ENCODE measurements at regions not wholly inside any gene's neighbourhood (a gene's known extent, or its start where the extent isn't known, plus 50 kb on each side); places are given as distances from the start of the nearest gene placed in this dataset.

- no peaks in the 10 kb centered on the region for H4K20me1 ChIP-seq (ENCODE audit: insufficient read depth)
- H2AFZ ChIP-seq (ENCODE audit: low read depth, low read length, poor library complexity, severe bottlenecking), result no peak overlapping the region
- BruUV-seq (replicated peaks), result no TSS peak
- H3K4me1 ChIP-seq (ENCODE audit: control insufficient read depth in 1 of 2, insufficient read depth in 2 of 2, low read length in 2 of 2), result no peaks in the 10 kb centered on the region
- intact Hi-C loops (cut with micrococcal nuclease), result no loop called here
- TF ChIP-seq SRF (IDR thresholded peaks at IDR 0.05; ENCODE audit: low read depth) (no peak), ATF3 (IDR thresholded peaks at IDR 0.05) (no peak), POLR2A (IDR thresholded peaks at IDR 0.05; ENCODE audit: borderline replicate concordance, extremely low read depth, insufficient read depth, insufficient read length) (no peak), ELF1 (IDR thresholded peaks at IDR 0.05; ENCODE audit: borderline replicate concordance, low read depth) (no peak), CEBPB (IDR thresholded peaks at IDR 0.05; ENCODE audit: low read depth) (no peak), YY1 (IDR thresholded peaks at IDR 0.05; ENCODE audit: extremely low read depth, insufficient replicate concordance, low read depth, low read length) (no peak), SP1 (IDR thresholded peaks at IDR 0.05; ENCODE audit: low read depth) (no peak)
- no peaks in the 10 kb centered on the region for H3K27me3 ChIP-seq (ENCODE audit: insufficient read depth, low read length)
- ATAC-seq (no peak), DNase-seq (ENCODE audit: low read depth, low spot score) (no peak)
- H3K36me3 ChIP-seq (ENCODE audit: control insufficient read depth in 1 of 2, insufficient read depth in 2 of 2, low read length in 2 of 2), result no peaks in the 10 kb centered on the region
- no peaks in the 10 kb centered on the region for H3K9me3 ChIP-seq (ENCODE audit: control insufficient read depth in 1 of 2, insufficient read depth in 1 of 2, low read depth in 1 of 2, low read length in 2 of 2)
- RAD21 ChIA-PET (ENCODE audit: low non-redundant PET in 1 of 2, low total read pairs in 2 of 2, uncharacterized antibody in 2 of 2, unreplicated experiment in 2 of 2), result no interaction called here
- no peak overlapping the region for H3K4me2 ChIP-seq (ENCODE audit: low read length)
- H3K9ac ChIP-seq (ENCODE audit: low read length), result no peak overlapping the region
- CTCF ChIA-PET, result no interaction called here
- POLR2A ChIA-PET, result no interaction called here
- no peak overlapping the region for H3K27ac ChIP-seq (ENCODE audit: low read depth, low read length)
- H3K9me2 ChIP-seq (ENCODE audit: insufficient read depth), result no peaks in the 10 kb centered on the region
- no peaks in the 10 kb centered on the region for H3K79me2 ChIP-seq (ENCODE audit: insufficient read depth, low read length)
- H3K4me3 ChIP-seq (replicated peaks in 1 of 2; ENCODE audit: low read depth in 1 of 2, low read length in 2 of 2), result no peak overlapping the region
Observed at GRCh38 chr4:132387060-132387459, 762.0 kb upstream of the PCDH10 start.

- no peaks in the 10 kb centered on the region for H3K36me3 ChIP-seq (ENCODE audit: control insufficient read depth in 1 of 2, insufficient read depth in 2 of 2, low read length in 2 of 2)
- H3K9ac ChIP-seq (ENCODE audit: low read length), result no peak overlapping the region
- no TSS peak for BruUV-seq (replicated peaks)
- CTCF ChIA-PET, result no interaction called here
- H2AFZ ChIP-seq (ENCODE audit: low read depth, low read length, poor library complexity, severe bottlenecking), result no peak overlapping the region
- ATAC-seq (no peak), DNase-seq (ENCODE audit: low read depth, low spot score) (no peak)
- no peaks in the 10 kb centered on the region for H3K79me2 ChIP-seq (ENCODE audit: insufficient read depth, low read length)
- no peaks in the 10 kb centered on the region for H3K27me3 ChIP-seq (ENCODE audit: insufficient read depth, low read length)
- no peaks in the 10 kb centered on the region for H3K9me3 ChIP-seq (ENCODE audit: control insufficient read depth in 1 of 2, insufficient read depth in 1 of 2, low read depth in 1 of 2, low read length in 2 of 2)
- H3K4me2 ChIP-seq (ENCODE audit: low read length), result no peak overlapping the region
- RAD21 ChIA-PET (ENCODE audit: low non-redundant PET in 1 of 2, low total read pairs in 2 of 2, uncharacterized antibody in 2 of 2, unreplicated experiment in 2 of 2), result no interaction called here
- H3K4me1 ChIP-seq (ENCODE audit: control insufficient read depth in 1 of 2, insufficient read depth in 2 of 2, low read length in 2 of 2), result no peaks in the 10 kb centered on the region
- no peak overlapping the region for H3K4me3 ChIP-seq (replicated peaks in 1 of 2; ENCODE audit: low read depth in 1 of 2, low read length in 2 of 2)
- POLR2A ChIA-PET, result no interaction called here
- no peak overlapping the region for H3K27ac ChIP-seq (ENCODE audit: low read depth, low read length)
- H4K20me1 ChIP-seq (ENCODE audit: insufficient read depth), result no peaks in the 10 kb centered on the region
- H3K9me2 ChIP-seq (ENCODE audit: insufficient read depth), result no peaks in the 10 kb centered on the region; the same call in 1 of the 2 replicates
- intact Hi-C loops (cut with micrococcal nuclease), result no loop called here
- TF ChIP-seq CBX3 (IDR thresholded peaks at IDR 0.05; ENCODE audit: low read depth) (no peak), ELF1 (IDR thresholded peaks at IDR 0.05; ENCODE audit: borderline replicate concordance, low read depth) (no peak), ATF3 (IDR thresholded peaks at IDR 0.05) (no peak), SP1 (IDR thresholded peaks at IDR 0.05; ENCODE audit: low read depth) (no peak), CEBPB (IDR thresholded peaks at IDR 0.05; ENCODE audit: low read depth) (no peak), SIN3A (IDR thresholded peaks at IDR 0.05; ENCODE audit: low read depth) (no peak), CTCF (IDR thresholded peaks at IDR 0.05 in 2 of 3, conservative IDR thresholded peaks at IDR 0.05 in 1 of 3; ENCODE audit: borderline replicate concordance in 1 of 3, insufficient read depth in 1 of 3, low read depth in 2 of 3, low read length in 2 of 3) (no peak), POLR2AphosphoS5 (IDR thresholded peaks at IDR 0.05; ENCODE audit: low read depth, low read length) (no peak), JUND (IDR thresholded peaks at IDR 0.05) (no peak), ZNF274 (IDR thresholded peaks at IDR 0.05; ENCODE audit: low read depth, low read length) (no peak), EGR1 (IDR thresholded peaks at IDR 0.05; ENCODE audit: low read depth) (no peak), RAD21 (IDR thresholded peaks at IDR 0.05; ENCODE audit: low read depth) (no peak), REST (IDR thresholded peaks at IDR 0.05; ENCODE audit: low read depth) (no peak), ZFX (IDR thresholded peaks at IDR 0.05) (no peak), POLR2A (IDR thresholded peaks at IDR 0.05; ENCODE audit: borderline replicate concordance, extremely low read depth, insufficient read depth, insufficient read length) (no peak)
Observed at GRCh38 chr4:132395561-132395960, 753.5 kb upstream of the PCDH10 start.
